ENCODE measurements at regions not wholly inside any gene's neighbourhood (a gene's known extent, or its start where the extent isn't known, plus 50 kb on each side); places are given as distances from the start of the nearest gene placed in this dataset.

GRCh38 chr20:17017232-17017631 is 209.6 kb upstream of the PCSK2 start:
- H3K36me3 ChIP-seq (replicated peaks in 1 of 2; ENCODE audit: control insufficient read depth in 1 of 2, insufficient read depth in 2 of 2, low read length in 2 of 2) = no peaks in the 10 kb centered on the region
- no peak overlapping the region for H3K4me3 ChIP-seq (replicated peaks in 1 of 3; ENCODE audit: low read depth in 2 of 3, low read length in 3 of 3)
- DNase-seq = no peak
- no peak overlapping the region for H3K27ac Mint-ChIP-seq
- H3K4me1 Mint-ChIP-seq = no peaks in the 10 kb centered on the region
- no peaks in the 10 kb centered on the region for H3K27me3 ChIP-seq (ENCODE audit: control insufficient read depth in 2 of 2, insufficient read depth in 2 of 2, low read length in 2 of 2)
- H3K4me2 ChIP-seq (replicated peaks; ENCODE audit: extremely low read depth, low read length, poor library complexity, severe bottlenecking) = no peak overlapping the region
- no peak overlapping the region for H3K4me3 Mint-ChIP-seq
- no peaks in the 10 kb centered on the region for H3K79me2 ChIP-seq (ENCODE audit: insufficient read depth, low read length)
- H4K20me1 ChIP-seq (ENCODE audit: insufficient read depth, low read length) = no peaks in the 10 kb centered on the region
- TF ChIP-seq CTCF (IDR thresholded peaks at IDR 0.05) = no peak
- H2AFZ ChIP-seq (ENCODE audit: insufficient read depth, low read depth, low read length, poor library complexity, severe bottlenecking) = no peak overlapping the region
- no peaks in the 10 kb centered on the region for H3K36me3 Mint-ChIP-seq
- H3K9me3 Mint-ChIP-seq = peaks cover 0 to 5% (median 3%) of the 10 kb centered on the region in 7 donors
- H3K27me3 Mint-ChIP-seq (ENCODE audit: low read depth in 3 of 3) = no peaks in the 10 kb centered on the region
- H3K4me1 ChIP-seq (ENCODE audit: control insufficient read depth in 1 of 2, insufficient read depth in 2 of 2, low read length in 2 of 2) = no peaks in the 10 kb centered on the region
- H3K9ac ChIP-seq (ENCODE audit: insufficient read depth, low read length, poor library complexity, severe bottlenecking) = no peak overlapping the region
- intact Hi-C loops (cut with micrococcal nuclease) = no loop called here
- no CpG with 5 or more reads among the region's 2 CpGs for WGBS (ENCODE audit: insufficient coverage)
- no peak overlapping the region for H3K27ac ChIP-seq (ENCODE audit: low read depth in 1 of 2, low read length in 2 of 2)
- peaks cover 0 to 3% of the 10 kb centered on the region in 2 donors for H3K9me3 ChIP-seq (replicated peaks in 1 of 2; ENCODE audit: control insufficient read depth in 1 of 2, insufficient read depth in 1 of 2, low read length in 2 of 2)

GRCh38 chr20:17021481-17021880 is 205.4 kb upstream of the PCSK2 start:
- Mint-ChIP-seq H3K27ac (no peak overlapping the region), H3K27me3 (ENCODE audit: low read depth in 3 of 3) (peaks cover 0 to 2% (median 0%) of the 10 kb centered on the region in 3 donors), H3K36me3 (no peaks in the 10 kb centered on the region), H3K4me1 (no peaks in the 10 kb centered on the region), H3K4me3 (no peak overlapping the region), H3K9me3 (peaks cover 2 to 13% (median 4%) of the 10 kb centered on the region in 7 donors)
- Histone ChIP-seq H3K4me2 (replicated peaks; ENCODE audit: extremely low read depth, low read length, poor library complexity, severe bottlenecking) (no peak overlapping the region), H3K4me1 (ENCODE audit: control insufficient read depth in 1 of 2, insufficient read depth in 2 of 2, low read length in 2 of 2) (no peaks in the 10 kb centered on the region), H2AFZ (ENCODE audit: insufficient read depth, low read depth, low read length, poor library complexity, severe bottlenecking) (no peak overlapping the region), H3K4me3 (replicated peaks in 1 of 3; ENCODE audit: low read depth in 2 of 3, low read length in 3 of 3) (no peak overlapping the region), H4K20me1 (ENCODE audit: insufficient read depth, low read length) (no peaks in the 10 kb centered on the region), H3K79me2 (ENCODE audit: insufficient read depth, low read length) (no peaks in the 10 kb centered on the region), H3K36me3 (replicated peaks in 1 of 2; ENCODE audit: control insufficient read depth in 1 of 2, insufficient read depth in 2 of 2, low read length in 2 of 2) (no peaks in the 10 kb centered on the region), H3K9me3 (replicated peaks in 1 of 2; ENCODE audit: control insufficient read depth in 1 of 2, insufficient read depth in 1 of 2, low read length in 2 of 2) (peaks cover 5 to 9% of the 10 kb centered on the region in 2 donors), H3K27ac (ENCODE audit: low read depth in 1 of 2, low read length in 2 of 2) (no peak overlapping the region), H3K9ac (ENCODE audit: insufficient read depth, low read length, poor library complexity, severe bottlenecking) (no peak overlapping the region), H3K27me3 (ENCODE audit: control insufficient read depth in 2 of 2, insufficient read depth in 2 of 2, low read length in 2 of 2) (no peaks in the 10 kb centered on the region)
- no peak for DNase-seq
- no peak for TF ChIP-seq CTCF (IDR thresholded peaks at IDR 0.05)
- intact Hi-C loops (cut with micrococcal nuclease) = no loop called here

All from CD14-positive monocyte (primary cell).